GM12801 (cell line): ENCODE measurements at regions not wholly inside any gene's neighbourhood (a gene's known extent, or its start where the extent isn't known, plus 50 kb on each side); places are given as distances from the start of the nearest gene placed in this dataset.

Experiments used
- TF ChIP-seq, protein P1 (sequence below): IDR thresholded peaks from one replicate; pipeline ENCODE4 v1.5.1; 2011; ENCODE audit warnings: control low read depth; ENCODE audit not compliant: insufficient read length; ENCODE audit errors: extremely low read depth

DNA sequence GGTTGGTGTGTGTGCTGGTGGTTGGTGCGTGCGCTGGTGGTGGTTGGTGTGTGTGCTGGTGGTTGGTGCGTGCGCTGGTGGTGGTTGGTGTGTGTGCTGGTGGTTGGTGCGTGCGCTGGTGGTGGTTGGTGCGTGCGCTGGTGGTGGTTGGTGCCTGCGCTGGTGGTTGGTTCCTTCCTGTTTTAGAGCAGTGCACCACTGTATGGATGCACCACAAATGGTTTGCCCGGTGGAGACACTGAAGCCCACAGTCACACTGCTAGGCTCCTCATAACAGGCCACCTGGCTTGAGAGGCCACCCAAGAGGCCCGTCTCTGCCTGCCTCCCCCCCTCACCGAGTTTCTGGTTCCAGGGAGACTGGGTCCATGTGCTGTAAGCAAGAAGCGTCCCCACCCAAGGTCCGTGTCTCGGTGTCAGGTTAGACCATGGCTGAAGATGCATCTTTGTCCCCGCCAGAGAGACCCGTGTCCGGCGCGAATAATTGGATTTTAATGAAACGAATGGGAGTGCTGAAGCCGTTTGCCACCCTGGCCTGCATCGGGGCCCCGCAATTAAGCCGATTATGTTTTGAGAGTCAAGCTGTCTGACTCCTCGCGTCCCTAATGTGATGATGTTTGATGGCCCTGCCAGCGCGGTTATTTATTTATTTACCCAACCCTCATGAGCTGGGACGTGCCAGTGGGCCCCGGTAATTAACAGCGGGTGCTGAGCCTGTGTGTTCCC is 161.3 kb upstream of the GSE1 start:
- TF ChIP-seq, protein P1, sequence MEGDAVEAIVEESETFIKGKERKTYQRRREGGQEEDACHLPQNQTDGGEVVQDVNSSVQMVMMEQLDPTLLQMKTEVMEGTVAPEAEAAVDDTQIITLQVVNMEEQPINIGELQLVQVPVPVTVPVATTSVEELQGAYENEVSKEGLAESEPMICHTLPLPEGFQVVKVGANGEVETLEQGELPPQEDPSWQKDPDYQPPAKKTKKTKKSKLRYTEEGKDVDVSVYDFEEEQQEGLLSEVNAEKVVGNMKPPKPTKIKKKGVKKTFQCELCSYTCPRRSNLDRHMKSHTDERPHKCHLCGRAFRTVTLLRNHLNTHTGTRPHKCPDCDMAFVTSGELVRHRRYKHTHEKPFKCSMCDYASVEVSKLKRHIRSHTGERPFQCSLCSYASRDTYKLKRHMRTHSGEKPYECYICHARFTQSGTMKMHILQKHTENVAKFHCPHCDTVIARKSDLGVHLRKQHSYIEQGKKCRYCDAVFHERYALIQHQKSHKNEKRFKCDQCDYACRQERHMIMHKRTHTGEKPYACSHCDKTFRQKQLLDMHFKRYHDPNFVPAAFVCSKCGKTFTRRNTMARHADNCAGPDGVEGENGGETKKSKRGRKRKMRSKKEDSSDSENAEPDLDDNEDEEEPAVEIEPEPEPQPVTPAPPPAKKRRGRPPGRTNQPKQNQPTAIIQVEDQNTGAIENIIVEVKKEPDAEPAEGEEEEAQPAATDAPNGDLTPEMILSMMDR = no peak

DNA sequence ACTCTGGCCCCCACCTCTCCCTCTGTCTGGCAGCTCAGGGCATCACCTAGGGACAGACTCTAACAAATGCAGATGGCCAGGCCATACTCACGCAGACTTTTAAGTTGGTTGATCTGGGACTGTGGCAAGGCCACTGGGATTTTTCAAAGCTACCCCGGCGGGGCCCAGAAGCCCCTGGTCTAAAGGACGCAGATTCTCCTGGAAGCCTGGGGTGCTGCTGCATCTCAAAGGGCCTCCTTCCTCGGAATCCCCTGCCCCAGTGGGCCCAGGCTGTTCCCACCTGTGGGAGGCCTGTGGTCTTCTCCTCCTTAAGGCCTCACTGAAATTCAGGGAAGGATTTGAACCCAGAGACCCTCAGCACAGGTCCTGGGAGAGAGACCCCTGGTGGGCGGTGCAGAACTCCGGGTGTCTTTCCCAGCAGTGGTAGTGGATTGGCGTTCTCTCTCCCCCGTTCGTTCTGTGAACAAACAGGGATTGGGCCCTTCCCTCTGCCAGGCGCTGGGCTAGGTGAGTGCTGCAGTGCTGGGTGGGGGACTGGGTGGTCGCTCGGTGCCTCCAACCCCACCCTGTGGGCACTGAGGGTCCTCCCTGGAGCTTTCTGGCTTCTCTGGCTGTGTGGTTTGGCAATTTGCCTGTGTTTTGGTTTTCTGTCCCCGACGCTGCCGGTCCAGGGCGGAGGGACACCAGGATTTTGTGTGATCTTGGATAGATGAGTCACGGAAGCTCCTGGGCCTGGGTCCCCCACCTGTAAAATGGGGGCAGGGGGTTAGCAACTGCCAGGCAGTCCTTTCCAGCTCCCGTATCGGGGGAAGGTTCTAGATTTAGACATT is 160.5 kb upstream of the GSE1 start:
- TF ChIP-seq, protein P1 = no peak

DNA sequence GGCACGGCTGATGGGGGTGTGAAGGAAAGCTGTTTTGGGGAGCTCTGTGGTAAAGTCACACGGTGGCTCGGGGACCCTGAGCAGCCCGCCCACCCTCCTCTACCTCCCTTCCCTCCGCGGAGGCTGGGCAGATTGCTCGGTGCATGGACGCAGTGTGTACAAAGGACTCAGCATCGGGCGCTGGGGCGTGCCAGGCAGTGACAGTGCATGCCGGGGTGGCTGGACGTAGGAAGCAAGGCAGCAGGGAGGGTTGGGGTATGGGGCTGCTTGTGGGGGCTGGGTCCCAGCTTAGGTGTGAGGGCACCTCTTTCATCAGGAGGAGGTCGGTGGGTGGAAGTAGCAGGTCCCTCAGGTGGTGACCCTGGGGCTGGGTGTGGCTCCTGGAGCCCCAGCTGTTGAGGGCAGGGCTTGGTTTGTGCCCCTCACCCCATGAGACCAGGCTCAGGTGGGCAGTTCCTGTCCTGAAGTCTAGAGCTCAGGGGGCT is 159.9 kb upstream of the GSE1 start:
- TF ChIP-seq, protein P1 = no peak

DNA sequence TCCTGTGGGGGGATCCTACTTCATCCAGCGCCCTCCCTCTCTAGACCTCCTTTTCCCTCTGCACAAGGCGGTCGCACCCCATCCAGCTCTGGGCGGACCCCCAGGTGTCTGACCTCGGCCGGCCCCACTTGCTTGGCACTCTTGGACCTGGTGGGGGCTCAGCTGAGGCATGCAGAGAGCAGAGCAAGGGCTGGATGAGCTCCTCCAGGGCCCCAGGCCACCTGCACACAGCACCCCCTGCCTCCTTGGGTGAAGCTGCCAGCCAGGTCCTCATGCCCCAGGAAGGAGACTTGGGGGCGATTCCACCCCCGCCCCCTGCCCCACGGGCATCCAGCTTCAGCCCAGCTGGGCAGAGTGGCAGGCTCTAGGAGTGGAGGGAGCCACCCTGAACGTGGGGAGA is 159.4 kb upstream of the GSE1 start:
- TF ChIP-seq, protein P1 = no peak

DNA sequence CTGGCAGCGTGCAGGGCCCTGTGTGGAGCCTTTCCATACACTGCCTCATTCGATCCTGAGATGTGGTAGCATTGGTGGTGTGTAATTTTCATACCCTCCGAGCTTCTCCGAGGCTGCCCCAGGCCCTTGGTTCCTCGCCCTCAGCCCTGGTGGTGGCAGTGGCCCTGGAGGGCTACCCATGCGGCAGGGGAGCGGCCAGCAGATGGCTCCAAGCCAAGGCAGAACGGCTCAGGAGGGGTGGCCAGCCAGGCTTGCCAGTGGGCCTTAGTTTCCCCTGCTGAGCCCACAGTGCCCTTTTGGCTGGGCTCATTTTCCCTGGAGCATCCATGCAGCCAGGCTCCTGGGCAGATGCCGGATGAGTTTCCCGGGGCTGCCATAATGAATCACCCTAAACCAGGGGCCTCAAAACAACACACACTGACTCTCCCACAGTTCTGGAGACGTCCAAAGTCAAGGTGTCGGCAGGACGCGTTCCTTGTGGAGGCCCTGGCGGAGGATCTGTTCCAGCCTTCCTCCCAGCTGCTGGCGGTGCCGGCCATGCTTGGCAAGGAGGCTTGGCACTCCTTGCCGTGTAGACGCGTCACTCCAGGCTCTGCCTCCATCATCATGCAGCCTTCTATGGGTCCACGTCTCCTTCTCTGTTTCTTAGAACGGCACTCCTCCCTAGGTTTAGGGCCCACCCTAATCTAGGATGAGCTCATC is 158.8 kb upstream of the GSE1 start:
- TF ChIP-seq, protein P1 = no peak

DNA sequence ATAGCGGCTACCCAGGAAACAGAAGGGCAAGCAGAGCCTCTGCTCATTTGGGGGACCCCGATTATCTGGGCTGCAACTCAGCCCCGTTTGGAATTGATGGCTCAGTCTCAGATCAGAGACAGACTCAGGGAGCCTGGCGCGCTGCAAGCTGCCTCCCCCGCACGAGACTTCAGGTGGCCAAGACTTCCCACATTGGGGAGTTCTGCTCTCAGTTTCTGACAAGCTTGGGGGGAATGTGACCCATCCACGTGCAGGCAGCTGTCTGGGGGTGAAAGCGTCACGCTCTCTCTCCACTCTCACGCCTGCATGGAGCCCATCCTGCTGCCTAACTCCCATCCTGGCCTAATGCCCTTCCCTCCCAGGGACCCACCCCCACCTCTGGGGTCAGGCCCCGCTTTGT is 157.6 kb upstream of the GSE1 start:
- TF ChIP-seq, protein P1 = no peak

DNA sequence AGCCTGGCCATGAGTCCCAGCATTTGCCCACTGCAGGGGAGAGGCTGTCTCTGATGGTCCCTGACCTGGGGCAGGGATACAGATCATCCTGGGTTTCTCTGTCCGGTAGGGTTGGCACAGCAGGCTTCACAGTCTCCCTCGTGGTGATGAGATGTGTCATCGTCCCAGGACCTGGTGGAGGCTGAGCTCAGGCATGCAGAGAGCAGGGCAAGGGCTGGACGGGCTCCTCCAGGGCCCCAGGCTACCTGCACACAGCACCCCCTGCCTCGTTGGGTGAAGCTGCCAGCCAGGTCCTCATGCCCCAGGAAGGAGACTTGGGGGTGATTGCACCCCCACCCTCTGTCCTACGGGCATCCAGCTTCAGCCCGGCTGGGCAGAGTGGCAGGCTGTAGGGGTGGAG is 155.8 kb upstream of the GSE1 start:
- TF ChIP-seq, protein P1 = no peak
